Small intestine (tissue), 7 donors: ENCODE measurements at regions not wholly inside any gene's neighbourhood (a gene's known extent, or its start where the extent isn't known, plus 50 kb on each side); places are given as distances from the start of the nearest gene placed in this dataset.
"Not testable (repeated sequence)": the region's sequence is repeated elsewhere in the genome, so short reads cannot be mapped to it uniquely, and the experiment has no call there.

Source experiments
- DNase-seq, 2 donors: peaks; one replicate each; pipeline versions ENCODE4 v3.0.0 to v3.0.0-alpha.2; 2013
- FAIRE-seq: peaks from 2 replicates; lab custom pipeline; 2012; peaks lifted over from hg19 to GRCh38; lab: Jason Lieb, UNC
- H3K27ac ChIP-seq, 3 donors: one replicate each; pipeline ENCODE4 v1.5.1; 2013; ENCODE audit warnings: low read length in 2 of 3, mild to moderate bottlenecking in 2 of 3, control low read depth in 1 of 3, inconsistent platforms in 1 of 3, low read depth in 1 of 3, moderate library complexity in 1 of 3
- H3K27me3 ChIP-seq, 3 donors: one replicate each; pipeline ENCODE4 v1.6.1; 2013; ENCODE audit warnings: low read length in 3 of 3, inconsistent platforms in 1 of 3; ENCODE audit not compliant: control insufficient read depth in 3 of 3, insufficient read depth in 3 of 3
- H3K36me3 ChIP-seq, 3 donors: one replicate each; pipeline ENCODE4 v1.6.1; 2013; ENCODE audit warnings: low read length in 3 of 3, inconsistent platforms in 1 of 3, low read depth in 1 of 3, mild to moderate bottlenecking in 1 of 3, moderate library complexity in 1 of 3; ENCODE audit not compliant: control insufficient read depth in 3 of 3, insufficient read depth in 2 of 3
- H3K4me1 ChIP-seq, 3 donors: one replicate each; pipeline ENCODE4 v1.6.1; 2013; ENCODE audit warnings: low read length in 2 of 3, inconsistent platforms in 1 of 3, low read depth in 1 of 3, mild to moderate bottlenecking in 1 of 3, moderate library complexity in 1 of 3; ENCODE audit not compliant: control insufficient read depth in 3 of 3, insufficient read depth in 2 of 3
- H3K4me3 ChIP-seq, 3 donors: one replicate each; pipeline ENCODE4 v1.5.1; 2013; ENCODE audit warnings: low read length in 3 of 3, control low read depth in 1 of 3, inconsistent platforms in 1 of 3, low read depth in 1 of 3, mild to moderate bottlenecking in 1 of 3, moderate library complexity in 1 of 3
- H3K9me3 ChIP-seq, 2 donors: one replicate each; pipeline ENCODE4 v1.6.1; 2013; ENCODE audit warnings: low read depth in 1 of 2, low read length in 1 of 2; ENCODE audit not compliant: control insufficient read depth in 2 of 2, insufficient read depth in 1 of 2
- WGBS, 3 donors: extraction: QIAGEN DNeasy Blood & Tissue Kit; methylation state at CpG; one replicate each; pipeline ENCODE4 v1.1.7; 2013; 5-methylcytosine and 5-hydroxymethylcytosine counted together
- donor health status: healthy with polysubstance abuse.
- donor health status: control.
- donor health status: control.
- donor health status: Bipolar disorder and iron deficiency.
- donor health status: healthy.

DNA sequence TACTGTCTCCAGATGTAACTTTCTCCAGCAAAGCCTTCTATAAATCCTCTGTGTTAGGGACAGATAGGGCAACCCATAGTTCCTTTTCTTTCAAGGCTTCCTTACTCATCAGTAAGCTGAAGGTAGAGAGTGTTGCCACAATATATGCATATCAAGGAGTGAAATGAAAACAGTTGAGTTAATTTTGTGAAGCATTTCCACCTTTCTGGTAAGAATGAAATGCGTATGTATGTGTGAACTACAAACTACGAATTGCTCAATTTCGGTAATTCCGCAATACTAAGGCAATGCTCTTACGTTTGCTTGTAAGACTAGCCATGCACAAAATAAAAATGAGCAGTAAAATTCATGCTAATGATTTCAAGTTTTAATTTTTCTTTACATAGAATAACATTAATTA lies 61.2 kb upstream of the HBS1L start:
- no peaks in the 10 kb centered on the region for H3K36me3 ChIP-seq
- H3K27ac ChIP-seq = no peak overlapping the region
- no peaks in the 10 kb centered on the region for H3K4me1 ChIP-seq
- H3K4me3 ChIP-seq = no peak overlapping the region
- DNase-seq (no peak), FAIRE-seq (no peak)
- no peaks in the 10 kb centered on the region for H3K27me3 ChIP-seq
- H3K9me3 ChIP-seq = no peaks in the 10 kb centered on the region
- 74 to 86% (median 77%) methylated on average over 5 of the region's 5 CpGs for WGBS, 3 donors

DNA sequence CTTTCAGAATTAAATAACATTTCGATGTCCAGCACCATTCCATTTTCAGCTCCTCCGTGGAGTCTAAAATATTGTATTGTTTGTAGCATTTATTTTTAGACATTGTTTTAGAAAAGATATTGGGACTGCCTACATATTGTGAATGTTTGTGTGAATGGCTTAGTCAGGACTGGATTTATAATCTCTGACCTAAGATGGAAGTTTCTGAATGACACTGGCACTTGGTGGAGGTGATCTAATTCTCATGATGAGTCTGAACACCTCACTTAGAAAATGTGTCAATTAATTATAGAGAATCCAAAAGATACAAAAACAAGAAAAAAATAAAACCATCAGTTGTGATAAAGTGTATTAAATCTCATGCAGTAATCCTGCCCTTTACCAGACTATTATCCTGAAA lies 60.8 kb upstream of the HBS1L start:
- no peaks in the 10 kb centered on the region for H3K36me3 ChIP-seq
- FAIRE-seq = no peak
- DNase-seq = no peak
- no peaks in the 10 kb centered on the region for H3K9me3 ChIP-seq
- WGBS, 3 donors = 80 to 92% (median 81%) methylated on average over 2 of the region's 2 CpGs
- no peak overlapping the region for H3K4me3 ChIP-seq
- H3K27me3 ChIP-seq = no peaks in the 10 kb centered on the region
- no peak overlapping the region for H3K27ac ChIP-seq
- no peaks in the 10 kb centered on the region for H3K4me1 ChIP-seq

- DNase-seq = no peak
- FAIRE-seq = no peak
- H3K27me3 ChIP-seq = no peaks in the 10 kb centered on the region
- H3K9me3 ChIP-seq = no peaks in the 10 kb centered on the region
- H3K27ac ChIP-seq = no peak overlapping the region
- WGBS, 3 donors = 72 to 89% (median 73%) methylated on average over 11 of the region's 11 CpGs
- H3K4me3 ChIP-seq = no peak overlapping the region
- no peaks in the 10 kb centered on the region for H3K36me3 ChIP-seq
- H3K4me1 ChIP-seq = no peaks in the 10 kb centered on the region
Observed at GRCh38 chr6:135114355-135115145, 59.9 kb upstream of the HBS1L start.

GRCh38 chr6:135113860-135114259 lies 59.2 kb upstream of the HBS1L start:
- H3K36me3 ChIP-seq = no peaks in the 10 kb centered on the region
- no peak overlapping the region for H3K4me3 ChIP-seq
- no peaks in the 10 kb centered on the region for H3K4me1 ChIP-seq
- DNase-seq (no peak), FAIRE-seq (no peak)
- H3K9me3 ChIP-seq = no peaks in the 10 kb centered on the region
- no peaks in the 10 kb centered on the region for H3K27me3 ChIP-seq
- 76 to 91% (median 86%) methylated on average over 2 of the region's 2 CpGs for WGBS, 3 donors
- no peak overlapping the region for H3K27ac ChIP-seq

GRCh38 chr6:135112951-135113350 lies 58.3 kb upstream of the HBS1L start:
- not testable (repeated sequence) for H3K27me3 ChIP-seq, FAIRE-seq, H3K27ac ChIP-seq, H3K4me3 ChIP-seq, H3K4me1 ChIP-seq, H3K9me3 ChIP-seq, DNase-seq, H3K36me3 ChIP-seq
- 82 to 93% (median 83%) methylated on average over 1 of the region's 1 CpG for WGBS, 3 donors

GRCh38 chr6:135110261-135110781 lies 55.7 kb upstream of the HBS1L start:
- not testable (repeated sequence) for H3K4me3 ChIP-seq, H3K36me3 ChIP-seq, DNase-seq, H3K9me3 ChIP-seq, FAIRE-seq, H3K27me3 ChIP-seq, H3K4me1 ChIP-seq, H3K27ac ChIP-seq
- WGBS, 3 donors = 71 to 80% (median 75%) methylated on average over 7 of the region's 7 CpGs

DNA sequence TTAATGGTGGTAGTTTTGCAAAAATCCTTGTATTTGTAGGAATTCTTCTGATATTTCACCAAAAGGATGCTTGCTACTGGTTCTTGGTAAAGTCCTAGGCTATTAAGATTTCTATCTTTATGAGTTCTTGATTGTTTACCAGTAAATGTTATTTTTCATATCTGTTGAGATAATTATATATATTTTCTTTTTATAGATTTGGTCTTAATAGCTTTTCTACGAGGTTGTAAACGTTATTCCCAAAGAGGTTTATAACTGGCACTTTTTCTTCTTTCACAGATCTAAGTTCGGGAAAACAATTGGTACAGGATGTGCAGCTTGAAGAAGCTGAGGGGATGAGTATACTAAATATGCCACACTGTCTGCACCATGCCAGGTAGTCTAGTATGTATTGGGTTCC lies 55.1 kb upstream of the HBS1L start:
- DNase-seq = no peak
- no peak for FAIRE-seq
- WGBS, 3 donors = 72 to 88% (median 80%) methylated on average over 3 of the region's 3 CpGs
- H3K4me1 ChIP-seq = no peaks in the 10 kb centered on the region
- no peaks in the 10 kb centered on the region for H3K9me3 ChIP-seq
- H3K27me3 ChIP-seq = no peaks in the 10 kb centered on the region
- H3K4me3 ChIP-seq = no peak overlapping the region
- H3K27ac ChIP-seq = no peak overlapping the region
- no peaks in the 10 kb centered on the region for H3K36me3 ChIP-seq

DNA sequence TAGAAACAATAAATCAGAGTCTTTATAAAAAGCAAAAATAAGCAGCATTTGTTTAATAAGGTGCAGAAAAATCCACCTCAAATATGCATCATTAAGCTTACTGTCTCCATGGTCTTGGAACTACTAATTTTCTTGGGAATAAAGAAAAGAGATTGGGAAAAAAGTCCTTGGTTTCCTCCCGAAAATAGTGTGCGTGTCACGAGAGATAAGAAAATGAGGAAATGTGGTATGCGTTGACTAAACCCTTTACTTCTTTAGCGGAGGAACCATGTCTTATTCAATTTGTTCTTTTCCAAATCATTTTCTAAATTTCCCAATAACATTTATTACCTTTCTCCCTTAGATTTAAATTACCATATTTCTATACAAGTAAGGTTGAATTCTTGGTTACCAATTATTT lies 54.1 kb upstream of the HBS1L start:
- WGBS, 3 donors = 81 to 95% (median 83%) methylated on average over 5 of the region's 5 CpGs
- FAIRE-seq = no peak
- H3K4me3 ChIP-seq = no peak overlapping the region
- H3K9me3 ChIP-seq = no peaks in the 10 kb centered on the region
- H3K27me3 ChIP-seq = no peaks in the 10 kb centered on the region
- no peak for DNase-seq
- no peak overlapping the region for H3K27ac ChIP-seq
- H3K4me1 ChIP-seq = no peaks in the 10 kb centered on the region
- no peaks in the 10 kb centered on the region for H3K36me3 ChIP-seq

DNA sequence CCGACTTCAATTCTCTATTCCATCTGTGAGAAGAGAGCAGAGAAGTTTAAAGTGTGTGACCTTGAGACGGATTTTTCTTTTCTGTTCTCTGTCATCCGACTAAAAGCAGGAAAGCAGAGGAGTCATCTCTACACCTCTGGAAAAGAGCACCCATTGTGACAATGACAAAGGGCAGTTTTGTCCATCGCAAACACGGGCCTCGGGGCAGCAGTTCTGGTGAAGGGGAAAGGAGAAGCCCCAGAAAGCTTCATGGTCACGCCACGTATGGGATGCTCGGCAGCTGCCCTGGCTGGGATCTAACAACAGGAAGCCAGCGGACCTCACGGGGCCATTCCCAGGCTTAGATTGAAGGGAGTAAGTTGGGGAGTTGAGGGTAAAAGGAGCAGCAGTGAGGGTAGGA lies 52.0 kb upstream of the HBS1L start:
- no peaks in the 10 kb centered on the region for H3K27me3 ChIP-seq
- 84 to 93% (median 92%) methylated on average over 11 of the region's 11 CpGs for WGBS, 3 donors
- DNase-seq = no peak

More for the DNA sequence above, 52.0 kb upstream of the HBS1L start:
- H3K4me3 ChIP-seq = no peak overlapping the region
- no peaks in the 10 kb centered on the region for H3K36me3 ChIP-seq
- FAIRE-seq = no peak
- no peak overlapping the region for H3K27ac ChIP-seq
- no peaks in the 10 kb centered on the region for H3K4me1 ChIP-seq
- H3K9me3 ChIP-seq = no peaks in the 10 kb centered on the region
